Caco-2 (cell line): ENCODE measurements at regions not wholly inside any gene's neighbourhood (a gene's known extent, or its start where the extent isn't known, plus 50 kb on each side); places are given as distances from the start of the nearest gene placed in this dataset.

Source experiments
- BruUV-seq: library from RNA; stranded (reverse); fragments of 400-500 nt; replicated peaks from 2 replicates; lab custom pipeline; 2021; lab: Mats Ljungman, UMichigan
- CTCF ChIA-PET: fragments of 300-600 bp; sonication (Branson Sonifier 250); formaldehyde crosslinking; loops from one replicate; lab custom pipeline; 2022; ENCODE audit warnings: antibody characterized with exemption; lab: Charles Lee
- POLR2A ChIA-PET: fragments of 300-600 bp; sonication (Branson Sonifier 250); formaldehyde crosslinking; loops from one replicate; lab custom pipeline; 2022; ENCODE audit warnings: antibody characterized with exemption; lab: Charles Lee
- DNase-seq, 2 experiments: peaks; one replicate each; pipeline versions ENCODE4 v3.0.0 to v3.0.0-alpha.2; 2020 to 2022
- H3K27me3 ChIP-seq: replicated peaks from 2 replicates; pipeline ENCODE4 v1.6.0; 2011; ENCODE audit warnings: low read length; ENCODE audit not compliant: control insufficient read depth, insufficient read depth
- H3K36me3 ChIP-seq: 2 replicates; pipeline ENCODE4 v1.5.1; 2011; ENCODE audit warnings: low read length; ENCODE audit not compliant: control insufficient read depth, insufficient read depth
- H3K4me1 ChIP-seq: fragments of 250-450 bp; sonication (Bioruptor Pico); 2 replicates; pipeline ENCODE4 v1.5.1; 2020; ENCODE audit warnings: mild to moderate bottlenecking
- H3K4me3 ChIP-seq: 2 replicates; pipeline ENCODE4 v1.5.1; 2011; ENCODE audit warnings: low read depth, mild to moderate bottlenecking, control low read depth, low read length
- H3K9me3 ChIP-seq: fragments of 250-450 bp; sonication (Bioruptor Pico); 2 replicates; pipeline ENCODE4 v1.5.1; 2020; ENCODE audit warnings: mild to moderate bottlenecking, moderate library complexity
- H3K27ac Mint-ChIP-seq: one replicate; pipeline ENCODE4 v1.8.0; 2022; ENCODE audit warnings: mixed read lengths; ENCODE audit not compliant: unreplicated experiment
- H3K27me3 Mint-ChIP-seq: one replicate; pipeline ENCODE4 v1.8.0; 2022; ENCODE audit warnings: mixed read lengths; ENCODE audit not compliant: insufficient read depth, unreplicated experiment
- H3K36me3 Mint-ChIP-seq: one replicate; pipeline ENCODE4 v1.8.0; 2022; ENCODE audit warnings: mild to moderate bottlenecking, mixed read lengths; ENCODE audit not compliant: insufficient read depth, unreplicated experiment
- H3K4me1 Mint-ChIP-seq: one replicate; pipeline ENCODE4 v1.8.0; 2022; ENCODE audit warnings: low read depth, mixed read lengths; ENCODE audit not compliant: unreplicated experiment
- H3K4me3 Mint-ChIP-seq: one replicate; pipeline ENCODE4 v1.8.0; 2022; ENCODE audit warnings: mild to moderate bottlenecking, moderate library complexity, mixed read lengths; ENCODE audit not compliant: unreplicated experiment
- H3K9me3 Mint-ChIP-seq: one replicate; pipeline ENCODE4 v1.8.0; 2022; ENCODE audit warnings: mixed read lengths; ENCODE audit not compliant: unreplicated experiment
- CTCF ChIP-seq, 2 experiments: fragments of 200-600 bp in 1 of 2; IDR thresholded peaks; 1 replicate in 1 of 2; 2 replicates in 1 of 2; pipeline versions ENCODE4 v1.5.1 to v1.8.0; 2011 to 2022; ENCODE audit warnings: antibody characterized with exemption in 1 of 2, control low read depth in 1 of 2, inconsistent platforms in 1 of 2, low read depth in 1 of 2, low read length in 1 of 2, mild to moderate bottlenecking in 1 of 2, moderate library complexity in 1 of 2; ENCODE audit not compliant: insufficient read depth in 1 of 2, severe bottlenecking in 1 of 2, unreplicated experiment in 1 of 2
- intact Hi-C: fragments of 100-400 bp; cut with micrococcal nuclease; formaldehyde crosslinking; loops from one replicate; pipeline ENCODE4 v1.10.0; 2022; ENCODE audit not compliant: unreplicated experiment

- intact Hi-C loops, result no loop called here
- no TSS peak for BruUV-seq
- CTCF ChIA-PET, result no interaction called here
- H3K9me3 Mint-ChIP-seq, result no peaks in the 10 kb centered on the region
- TF ChIP-seq CTCF (IDR thresholded peaks at IDR 0.05; ENCODE audit: insufficient read depth in 1 of 2, low read depth in 1 of 2, low read length in 1 of 2, severe bottlenecking in 1 of 2, unreplicated experiment in 1 of 2), result no peak
- H3K4me1 ChIP-seq, result no peaks in the 10 kb centered on the region
- H3K9me3 ChIP-seq, result no peaks in the 10 kb centered on the region
- peak in 1 of 2 experiments; percentile 33 for DNase-seq
- H3K4me1 Mint-ChIP-seq, result no peaks in the 10 kb centered on the region
- H3K36me3 Mint-ChIP-seq, result no peaks in the 10 kb centered on the region
- no peaks in the 10 kb centered on the region for H3K27me3 ChIP-seq
- H3K27ac Mint-ChIP-seq, result no peak overlapping the region
- no peaks in the 10 kb centered on the region for H3K36me3 ChIP-seq
- peaks cover 32% of the 10 kb centered on the region for H3K27me3 Mint-ChIP-seq
- H3K4me3 Mint-ChIP-seq, result no peak overlapping the region
- POLR2A ChIA-PET, result no interaction called here
- H3K4me3 ChIP-seq, result no peak overlapping the region
These were observed 522.9 kb downstream of the CDH26 start for GRCh38 chr20:60480950-60481742.

- CTCF ChIA-PET, result no interaction called here
- no peak overlapping the region for H3K4me3 ChIP-seq
- Mint-ChIP-seq H3K27me3 (peaks cover 28% of the 10 kb centered on the region), H3K27ac (no peak overlapping the region), H3K4me1 (no peaks in the 10 kb centered on the region), H3K9me3 (no peaks in the 10 kb centered on the region), H3K4me3 (no peak overlapping the region), H3K36me3 (no peaks in the 10 kb centered on the region)
- H3K36me3 ChIP-seq, result no peaks in the 10 kb centered on the region
- no peaks in the 10 kb centered on the region for H3K9me3 ChIP-seq
- POLR2A ChIA-PET, result no interaction called here
- no peaks in the 10 kb centered on the region for H3K4me1 ChIP-seq
- no peaks in the 10 kb centered on the region for H3K27me3 ChIP-seq
- no TSS peak for BruUV-seq
- intact Hi-C loops, result no loop called here
- peak in 1 of 2 experiments; percentile 32 for DNase-seq
- no peak for TF ChIP-seq CTCF (IDR thresholded peaks at IDR 0.05; ENCODE audit: insufficient read depth in 1 of 2, low read depth in 1 of 2, low read length in 1 of 2, severe bottlenecking in 1 of 2, unreplicated experiment in 1 of 2)
These were observed 523.5 kb downstream of the CDH26 start for GRCh38 chr20:60481743-60482133.

- TF ChIP-seq CTCF (IDR thresholded peaks at IDR 0.05; ENCODE audit: insufficient read depth in 1 of 2, low read depth in 1 of 2, low read length in 1 of 2, severe bottlenecking in 1 of 2, unreplicated experiment in 1 of 2), result no peak
- ChIA-PET POLR2A (no interaction called here), CTCF (no interaction called here)
- H3K27ac Mint-ChIP-seq, result no peak overlapping the region
- H3K9me3 Mint-ChIP-seq, result no peaks in the 10 kb centered on the region
- intact Hi-C loops, result no loop called here
- no TSS peak for BruUV-seq
- H3K4me1 Mint-ChIP-seq, result no peaks in the 10 kb centered on the region
- H3K27me3 Mint-ChIP-seq, result peaks cover 31% of the 10 kb centered on the region
- H3K4me3 Mint-ChIP-seq, result no peak overlapping the region
- no peak for DNase-seq
- Histone ChIP-seq H3K9me3 (no peaks in the 10 kb centered on the region), H3K4me3 (no peak overlapping the region), H3K27me3 (no peaks in the 10 kb centered on the region), H3K4me1 (no peaks in the 10 kb centered on the region), H3K36me3 (no peaks in the 10 kb centered on the region)
- no peaks in the 10 kb centered on the region for H3K36me3 Mint-ChIP-seq
These were observed 524.2 kb downstream of the CDH26 start for GRCh38 chr20:60482221-60483008.
